ENCODE measurements at regions not wholly inside any gene's neighbourhood (a gene's known extent, or its start where the extent isn't known, plus 50 kb on each side); places are given as distances from the start of the nearest gene placed in this dataset.

GRCh38 chr9:118701985-118702384 lies 667.2 kb downstream of the BRINP1 start:
- no peak for DNase-seq
- Mint-ChIP-seq H3K4me3 (no peak overlapping the region), H3K27me3 (ENCODE audit: low read depth) (no peaks in the 10 kb centered on the region), H3K36me3 (ENCODE audit: low read depth) (no peaks in the 10 kb centered on the region), H3K9me3 (peaks cover 4% of the 10 kb centered on the region), H3K4me1 (ENCODE audit: low read depth) (no peaks in the 10 kb centered on the region), H3K27ac (no peak overlapping the region)
- CTCF ChIA-PET, result no interaction called here
- intact Hi-C loops (cut with micrococcal nuclease), result no loop called here

GRCh38 chr9:118711843-118712242 lies 657.4 kb downstream of the BRINP1 start:
- Mint-ChIP-seq H3K27me3 (ENCODE audit: low read depth) (peaks cover 2% of the 10 kb centered on the region), H3K4me3 (no peak overlapping the region), H3K27ac (no peak overlapping the region), H3K36me3 (ENCODE audit: low read depth) (no peaks in the 10 kb centered on the region), H3K4me1 (ENCODE audit: low read depth) (no peaks in the 10 kb centered on the region), H3K9me3 (peaks cover 3% of the 10 kb centered on the region)
- CTCF ChIA-PET, result no interaction called here
- intact Hi-C loops (cut with micrococcal nuclease), result no loop called here
- DNase-seq, result no peak

GRCh38 chr9:118721276-118721675 lies 648.0 kb downstream of the BRINP1 start:
- no peak overlapping the region for H3K27ac Mint-ChIP-seq
- CTCF ChIA-PET, result no interaction called here
- H3K36me3 Mint-ChIP-seq (ENCODE audit: low read depth), result no peaks in the 10 kb centered on the region

GRCh38 chr9:118721923-118722322 lies 647.3 kb downstream of the BRINP1 start:
- no peaks in the 10 kb centered on the region for H3K27me3 Mint-ChIP-seq (ENCODE audit: low read depth)
- intact Hi-C loops (cut with micrococcal nuclease), result no loop called here
- no peaks in the 10 kb centered on the region for H3K4me1 Mint-ChIP-seq (ENCODE audit: low read depth)
- H3K27ac Mint-ChIP-seq, result no peak overlapping the region
- CTCF ChIA-PET, result no interaction called here
- no peak overlapping the region for H3K4me3 Mint-ChIP-seq
- peaks cover 6% of the 10 kb centered on the region for H3K9me3 Mint-ChIP-seq
- DNase-seq, result no peak
- no peaks in the 10 kb centered on the region for H3K36me3 Mint-ChIP-seq (ENCODE audit: low read depth)

More at GRCh38 chr9:118721276-118721675, 648.0 kb downstream of the BRINP1 start:
- DNase-seq, result no peak
- no peaks in the 10 kb centered on the region for H3K4me1 Mint-ChIP-seq (ENCODE audit: low read depth)
- intact Hi-C loops (cut with micrococcal nuclease), result no loop called here
- no peaks in the 10 kb centered on the region for H3K27me3 Mint-ChIP-seq (ENCODE audit: low read depth)
- peaks cover 6% of the 10 kb centered on the region for H3K9me3 Mint-ChIP-seq
- H3K4me3 Mint-ChIP-seq, result no peak overlapping the region

- CTCF ChIA-PET, result no interaction called here
- no peaks in the 10 kb centered on the region for H3K36me3 Mint-ChIP-seq (ENCODE audit: low read depth)
- H3K27ac Mint-ChIP-seq, result no peak overlapping the region
- H3K4me3 Mint-ChIP-seq, result no peak overlapping the region
- no peaks in the 10 kb centered on the region for H3K27me3 Mint-ChIP-seq (ENCODE audit: low read depth)
- H3K9me3 Mint-ChIP-seq, result peaks cover 9% of the 10 kb centered on the region
- intact Hi-C loops (cut with micrococcal nuclease), result no loop called here
- no peaks in the 10 kb centered on the region for H3K4me1 Mint-ChIP-seq (ENCODE audit: low read depth)
- DNase-seq, result no peak
Measured at GRCh38 chr9:118729981-118730380, 639.3 kb downstream of the BRINP1 start.

- H3K27ac Mint-ChIP-seq, result no peak overlapping the region
- CTCF ChIA-PET, result no interaction called here
- peaks cover 25% of the 10 kb centered on the region for H3K9me3 Mint-ChIP-seq
- no peaks in the 10 kb centered on the region for H3K27me3 Mint-ChIP-seq (ENCODE audit: low read depth)
- H3K36me3 Mint-ChIP-seq (ENCODE audit: low read depth), result peaks cover 1% of the 10 kb centered on the region
- H3K4me1 Mint-ChIP-seq (ENCODE audit: low read depth), result no peaks in the 10 kb centered on the region
- intact Hi-C loops (cut with micrococcal nuclease), result no loop called here
- DNase-seq, result no peak
- no peak overlapping the region for H3K4me3 Mint-ChIP-seq
Measured at GRCh38 chr9:118732998-118733397, 636.2 kb downstream of the BRINP1 start.

GRCh38 chr9:118734696-118735095 lies 634.5 kb downstream of the BRINP1 start:
- CTCF ChIA-PET, result no interaction called here
- Mint-ChIP-seq H3K9me3 (peaks cover 22% of the 10 kb centered on the region), H3K27ac (no peak overlapping the region), H3K36me3 (ENCODE audit: low read depth) (peaks cover 1% of the 10 kb centered on the region), H3K4me3 (no peak overlapping the region), H3K27me3 (ENCODE audit: low read depth) (no peaks in the 10 kb centered on the region), H3K4me1 (ENCODE audit: low read depth) (no peaks in the 10 kb centered on the region)
- intact Hi-C loops (cut with micrococcal nuclease), result no loop called here
- DNase-seq, result no peak

- Mint-ChIP-seq H3K36me3 (ENCODE audit: low read depth) (peaks cover 1% of the 10 kb centered on the region), H3K4me1 (ENCODE audit: low read depth) (no peaks in the 10 kb centered on the region), H3K4me3 (no peak overlapping the region), H3K9me3 (peaks cover 22% of the 10 kb centered on the region), H3K27me3 (ENCODE audit: low read depth) (no peaks in the 10 kb centered on the region), H3K27ac (no peak overlapping the region)
- no peak for DNase-seq
- intact Hi-C loops (cut with micrococcal nuclease), result no loop called here
- CTCF ChIA-PET, result no interaction called here
Measured at GRCh38 chr9:118736406-118736805, 632.8 kb downstream of the BRINP1 start.

- Mint-ChIP-seq H3K4me3 (no peak overlapping the region), H3K4me1 (ENCODE audit: low read depth) (no peaks in the 10 kb centered on the region), H3K27me3 (ENCODE audit: low read depth) (no peaks in the 10 kb centered on the region), H3K36me3 (ENCODE audit: low read depth) (peaks cover 3% of the 10 kb centered on the region), H3K27ac (no peak overlapping the region), H3K9me3 (peaks cover 19% of the 10 kb centered on the region)
- intact Hi-C loops (cut with micrococcal nuclease), result no loop called here
- CTCF ChIA-PET, result no interaction called here
- no peak for DNase-seq
Measured at GRCh38 chr9:118751077-118751847, 618.0 kb downstream of the BRINP1 start.

GRCh38 chr9:118751848-118752223 lies 617.4 kb downstream of the BRINP1 start:
- intact Hi-C loops (cut with micrococcal nuclease), result no loop called here
- Mint-ChIP-seq H3K4me3 (no peak overlapping the region), H3K27me3 (ENCODE audit: low read depth) (no peaks in the 10 kb centered on the region), H3K27ac (no peak overlapping the region), H3K9me3 (peaks cover 19% of the 10 kb centered on the region), H3K4me1 (ENCODE audit: low read depth) (no peaks in the 10 kb centered on the region), H3K36me3 (ENCODE audit: low read depth) (peaks cover 3% of the 10 kb centered on the region)
- no peak for DNase-seq
- CTCF ChIA-PET, result no interaction called here

- CTCF ChIA-PET, result no interaction called here
- H3K4me1 Mint-ChIP-seq (ENCODE audit: low read depth), result no peaks in the 10 kb centered on the region
- H3K27me3 Mint-ChIP-seq (ENCODE audit: low read depth), result no peaks in the 10 kb centered on the region
- intact Hi-C loops (cut with micrococcal nuclease), result no loop called here
- peaks cover 10% of the 10 kb centered on the region for H3K9me3 Mint-ChIP-seq
- H3K36me3 Mint-ChIP-seq (ENCODE audit: low read depth), result peaks cover 2% of the 10 kb centered on the region
- no peak overlapping the region for H3K27ac Mint-ChIP-seq
- no peak for DNase-seq
- H3K4me3 Mint-ChIP-seq, result no peak overlapping the region
Measured at GRCh38 chr9:118761016-118761790, 608.0 kb downstream of the BRINP1 start.

- DNase-seq, result no peak
- no peak overlapping the region for H3K27ac Mint-ChIP-seq
- H3K4me3 Mint-ChIP-seq, result no peak overlapping the region
- no peaks in the 10 kb centered on the region for H3K4me1 Mint-ChIP-seq (ENCODE audit: low read depth)
- CTCF ChIA-PET, result no interaction called here
- intact Hi-C loops (cut with micrococcal nuclease), result no loop called here
- H3K9me3 Mint-ChIP-seq, result peaks cover 4% of the 10 kb centered on the region
- H3K27me3 Mint-ChIP-seq (ENCODE audit: low read depth), result no peaks in the 10 kb centered on the region
- no peaks in the 10 kb centered on the region for H3K36me3 Mint-ChIP-seq (ENCODE audit: low read depth)
Measured at GRCh38 chr9:118767571-118767970, 601.7 kb downstream of the BRINP1 start.

GRCh38 chr9:118782790-118783463 lies 586.3 kb downstream of the BRINP1 start:
- Mint-ChIP-seq H3K9me3 (peaks cover 6% of the 10 kb centered on the region), H3K4me1 (ENCODE audit: low read depth) (no peaks in the 10 kb centered on the region), H3K36me3 (ENCODE audit: low read depth) (no peaks in the 10 kb centered on the region), H3K27me3 (ENCODE audit: low read depth) (no peaks in the 10 kb centered on the region), H3K27ac (no peak overlapping the region), H3K4me3 (no peak overlapping the region)
- no peak for DNase-seq
- intact Hi-C loops (cut with micrococcal nuclease), result no loop called here
- CTCF ChIA-PET, result no interaction called here

Measured in activated naive CD4-positive, alpha-beta T cell treated with anti-CD3 and anti-CD28 coated beads for 36 hours (primary cell).